ENCODE measurements at regions not wholly inside any gene's neighbourhood (a gene's known extent, or its start where the extent isn't known, plus 50 kb on each side); places are given as distances from the start of the nearest gene placed in this dataset.

DNA sequence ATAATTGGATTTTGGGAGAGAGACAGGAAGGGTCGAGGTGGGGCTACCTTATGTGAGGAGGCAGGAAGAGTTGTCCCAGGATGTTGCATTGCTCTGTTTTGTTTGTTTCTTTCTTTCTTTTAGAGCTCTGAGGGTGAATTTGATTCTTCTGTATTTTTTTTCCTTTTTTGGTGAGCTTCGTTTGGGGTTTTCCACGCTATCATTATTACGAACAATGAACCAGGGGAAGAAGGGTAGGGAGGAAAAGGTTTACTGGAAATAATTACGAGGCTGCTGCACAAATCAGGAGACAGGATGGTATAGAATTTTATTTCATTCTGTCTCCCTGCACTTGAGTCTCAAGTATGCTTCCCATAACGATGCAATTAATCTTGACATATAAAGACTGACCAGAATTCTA is 51.4 kb upstream of the ZNF516 start:
- H3K79me2 ChIP-seq (ENCODE audit: insufficient read depth, low read length), result no peaks in the 10 kb centered on the region
- peak overlapping the region; percentile 36 for H2AFZ ChIP-seq (ENCODE audit: low read length)
- no peak overlapping the region for H3K4me3 ChIP-seq (ENCODE audit: insufficient read depth, low read length)
- peak overlapping the region; percentile 35 for H3K4me2 ChIP-seq (ENCODE audit: insufficient read depth, low read length)
- H4K20me1 ChIP-seq (ENCODE audit: insufficient read depth, low read length), result no peaks in the 10 kb centered on the region
- H3K4me1 ChIP-seq (ENCODE audit: insufficient read depth, low read length), result no peaks in the 10 kb centered on the region
- H3K27me3 ChIP-seq (ENCODE audit: insufficient read depth, low read length), result peaks cover 21% of the 10 kb centered on the region
- no peak overlapping the region for H3K27ac ChIP-seq (ENCODE audit: low read depth, low read length)
- no peak for DNase-seq (ENCODE audit: insufficient read length, low spot score, missing footprints)
- no peaks in the 10 kb centered on the region for H3K36me3 ChIP-seq (ENCODE audit: insufficient read depth, low read length)
- no peaks in the 10 kb centered on the region for H3K9me3 ChIP-seq (ENCODE audit: low read depth, low read length)
- TF ChIP-seq, protein P1, sequence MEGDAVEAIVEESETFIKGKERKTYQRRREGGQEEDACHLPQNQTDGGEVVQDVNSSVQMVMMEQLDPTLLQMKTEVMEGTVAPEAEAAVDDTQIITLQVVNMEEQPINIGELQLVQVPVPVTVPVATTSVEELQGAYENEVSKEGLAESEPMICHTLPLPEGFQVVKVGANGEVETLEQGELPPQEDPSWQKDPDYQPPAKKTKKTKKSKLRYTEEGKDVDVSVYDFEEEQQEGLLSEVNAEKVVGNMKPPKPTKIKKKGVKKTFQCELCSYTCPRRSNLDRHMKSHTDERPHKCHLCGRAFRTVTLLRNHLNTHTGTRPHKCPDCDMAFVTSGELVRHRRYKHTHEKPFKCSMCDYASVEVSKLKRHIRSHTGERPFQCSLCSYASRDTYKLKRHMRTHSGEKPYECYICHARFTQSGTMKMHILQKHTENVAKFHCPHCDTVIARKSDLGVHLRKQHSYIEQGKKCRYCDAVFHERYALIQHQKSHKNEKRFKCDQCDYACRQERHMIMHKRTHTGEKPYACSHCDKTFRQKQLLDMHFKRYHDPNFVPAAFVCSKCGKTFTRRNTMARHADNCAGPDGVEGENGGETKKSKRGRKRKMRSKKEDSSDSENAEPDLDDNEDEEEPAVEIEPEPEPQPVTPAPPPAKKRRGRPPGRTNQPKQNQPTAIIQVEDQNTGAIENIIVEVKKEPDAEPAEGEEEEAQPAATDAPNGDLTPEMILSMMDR (IDR thresholded peaks at IDR 0.05; ENCODE audit: extremely low read depth, low read depth, low read length), result no peak

DNA sequence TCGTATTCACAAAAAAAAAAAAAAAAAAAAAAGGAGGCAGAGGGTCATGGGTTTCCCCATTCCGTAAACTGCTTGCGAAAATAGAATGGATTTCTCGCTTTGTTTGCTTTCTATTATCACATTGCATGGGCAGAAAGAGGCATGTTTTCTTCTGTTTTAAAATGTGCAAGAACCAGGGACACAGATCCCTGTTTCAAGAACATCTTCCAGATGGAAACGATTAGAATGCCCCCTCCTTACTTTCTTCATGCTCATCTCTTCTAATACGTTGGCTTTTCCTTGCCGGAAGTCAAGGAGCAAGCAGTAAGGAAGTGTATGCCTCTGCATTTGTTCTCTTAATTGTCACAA is 51.0 kb upstream of the ZNF516 start:
- Histone ChIP-seq H3K4me2 (ENCODE audit: insufficient read depth, low read length) (peak overlapping the region; percentile 35), H3K36me3 (ENCODE audit: insufficient read depth, low read length) (no peaks in the 10 kb centered on the region), H3K79me2 (ENCODE audit: insufficient read depth, low read length) (no peaks in the 10 kb centered on the region), H4K20me1 (ENCODE audit: insufficient read depth, low read length) (no peaks in the 10 kb centered on the region), H2AFZ (ENCODE audit: low read length) (peak overlapping the region; percentile 36), H3K27ac (ENCODE audit: low read depth, low read length) (no peak overlapping the region), H3K4me3 (ENCODE audit: insufficient read depth, low read length) (no peak overlapping the region), H3K4me1 (ENCODE audit: insufficient read depth, low read length) (no peaks in the 10 kb centered on the region), H3K9me3 (ENCODE audit: low read depth, low read length) (no peaks in the 10 kb centered on the region), H3K27me3 (ENCODE audit: insufficient read depth, low read length) (peaks cover 21% of the 10 kb centered on the region)
- TF ChIP-seq, protein P1 (IDR thresholded peaks at IDR 0.05; ENCODE audit: extremely low read depth, low read depth, low read length), result no peak
- peak; percentile 82 for DNase-seq (ENCODE audit: insufficient read length, low spot score, missing footprints)

DNA sequence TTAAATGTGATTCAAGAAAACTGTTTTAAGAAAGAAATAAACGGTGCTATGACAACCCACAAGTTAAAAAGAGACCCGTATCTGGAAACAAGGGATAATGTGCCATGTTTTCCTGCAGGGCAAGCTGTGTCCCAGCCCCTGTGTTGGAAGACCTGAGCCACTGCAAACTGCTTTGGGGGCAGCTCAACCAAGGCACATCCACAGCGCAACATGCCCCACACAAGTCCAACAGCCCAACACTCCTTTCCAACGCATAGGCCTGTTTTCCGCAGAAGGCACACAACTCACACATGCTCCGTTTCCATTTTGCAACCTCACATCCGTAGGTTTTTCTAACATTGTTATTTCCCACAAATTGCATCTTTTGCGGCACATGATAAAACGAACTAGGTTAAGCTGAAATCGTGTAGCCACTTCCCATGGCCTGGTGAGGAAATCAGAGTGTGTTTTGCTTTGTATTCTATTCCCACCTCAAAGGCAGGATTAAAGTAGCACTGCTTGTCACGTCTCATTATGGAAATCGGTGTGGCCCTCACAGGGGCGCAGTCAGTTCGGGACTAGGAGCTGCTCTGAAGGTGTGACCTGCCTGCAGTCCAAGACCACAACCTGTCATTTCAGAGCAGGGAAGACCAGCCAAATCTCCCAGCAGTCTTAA is 50.5 kb upstream of the ZNF516 start:
- no peaks in the 10 kb centered on the region for H3K79me2 ChIP-seq (ENCODE audit: insufficient read depth, low read length)
- H3K9me3 ChIP-seq (ENCODE audit: low read depth, low read length), result no peaks in the 10 kb centered on the region
- TF ChIP-seq, protein P1 (IDR thresholded peaks at IDR 0.05; ENCODE audit: extremely low read depth, low read depth, low read length), result no peak
- peak overlapping the region; percentile 18 for H3K4me2 ChIP-seq (ENCODE audit: insufficient read depth, low read length)
- no peaks in the 10 kb centered on the region for H3K36me3 ChIP-seq (ENCODE audit: insufficient read depth, low read length)
- H3K4me1 ChIP-seq (ENCODE audit: insufficient read depth, low read length), result no peaks in the 10 kb centered on the region
- no peaks in the 10 kb centered on the region for H4K20me1 ChIP-seq (ENCODE audit: insufficient read depth, low read length)
- no peak overlapping the region for H2AFZ ChIP-seq (ENCODE audit: low read length)
- H3K27me3 ChIP-seq (ENCODE audit: insufficient read depth, low read length), result peaks cover 21% of the 10 kb centered on the region
- no peak for DNase-seq (ENCODE audit: insufficient read length, low spot score, missing footprints)
- no peak overlapping the region for H3K4me3 ChIP-seq (ENCODE audit: insufficient read depth, low read length)
- no peak overlapping the region for H3K27ac ChIP-seq (ENCODE audit: low read depth, low read length)

DNA sequence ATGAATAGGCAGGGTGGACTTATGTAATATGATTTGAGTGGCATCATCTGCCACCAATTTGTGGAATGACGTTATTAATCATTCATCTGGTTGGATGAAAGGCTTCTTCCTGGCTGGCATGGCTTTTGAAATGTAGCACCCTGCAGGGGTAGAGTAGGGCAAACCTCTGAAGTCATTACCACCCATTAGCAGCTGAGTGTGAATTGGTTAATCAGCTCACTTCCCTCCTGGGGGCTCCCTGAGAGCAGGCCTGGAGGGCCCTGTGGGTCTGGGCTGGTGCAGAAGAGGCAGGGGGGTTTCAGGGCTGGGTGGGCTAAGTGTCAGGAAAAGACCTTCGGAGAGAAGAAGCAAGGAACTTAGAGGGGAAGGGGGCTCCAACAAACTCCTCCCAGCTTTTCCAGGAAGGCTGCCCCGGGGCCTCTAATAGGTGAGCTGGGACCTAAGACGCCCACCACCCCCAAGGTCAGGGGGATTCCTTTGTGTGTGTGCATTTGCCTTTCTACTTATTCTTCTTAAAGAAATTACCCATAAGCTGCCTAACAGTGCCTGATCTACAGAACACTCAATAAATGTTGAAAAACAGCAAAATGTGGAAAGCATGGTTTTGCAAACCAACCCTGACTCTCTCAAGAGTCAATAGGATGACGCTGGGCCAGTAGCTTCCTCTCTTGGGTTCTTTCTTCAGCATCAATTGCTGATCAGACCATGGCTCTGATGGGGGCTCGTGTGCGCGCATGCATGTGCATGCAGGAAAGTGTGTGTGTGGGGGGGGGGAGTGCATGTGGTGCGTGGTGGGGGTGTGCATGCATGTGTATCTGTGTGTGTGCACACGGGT is 49.7 kb upstream of the ZNF516 start:
- TF ChIP-seq, protein P1 (IDR thresholded peaks at IDR 0.05; ENCODE audit: extremely low read depth, low read depth, low read length), result no peak
- Histone ChIP-seq H2AFZ (ENCODE audit: low read length) (no peak overlapping the region), H3K4me3 (ENCODE audit: insufficient read depth, low read length) (no peak overlapping the region), H3K27me3 (ENCODE audit: insufficient read depth, low read length) (peaks cover 21% of the 10 kb centered on the region), H3K9me3 (ENCODE audit: low read depth, low read length) (no peaks in the 10 kb centered on the region), H3K4me1 (ENCODE audit: insufficient read depth, low read length) (no peaks in the 10 kb centered on the region), H4K20me1 (ENCODE audit: insufficient read depth, low read length) (no peaks in the 10 kb centered on the region), H3K27ac (ENCODE audit: low read depth, low read length) (no peak overlapping the region), H3K4me2 (ENCODE audit: insufficient read depth, low read length) (no peak overlapping the region), H3K79me2 (ENCODE audit: insufficient read depth, low read length) (no peaks in the 10 kb centered on the region), H3K36me3 (ENCODE audit: insufficient read depth, low read length) (no peaks in the 10 kb centered on the region)
- peak; percentile 72 for DNase-seq (ENCODE audit: insufficient read length, low spot score, missing footprints)

Measured in osteoblast (primary cell).